HepG2 (cell line): ENCODE measurements at regions not wholly inside any gene's neighbourhood (a gene's known extent, or its start where the extent isn't known, plus 50 kb on each side); places are given as distances from the start of the nearest gene placed in this dataset.

Experiments
- MAZ ChIP-seq, 2 experiments: sonication (generic) in 1 of 2; formaldehyde crosslinking in 1 of 2; IDR thresholded peaks; 2 replicates each; pipeline versions ENCODE4 v1.5.0 to v1.6.1; 2012 to 2020; ENCODE audit warnings: low read depth in 2 of 2, mild to moderate bottlenecking in 2 of 2, borderline replicate concordance in 1 of 2, improper control_type of control experiment in 1 of 2, low read length in 1 of 2, missing genetic modification reagents in 1 of 2, moderate library complexity in 1 of 2
- NR3C1 ChIP-seq: sonication (generic); formaldehyde crosslinking; IDR thresholded peaks from 2 replicates; pipeline ENCODE4 v1.4.0; 2020; ENCODE audit warnings: missing genetic modification reagents
- TAF1 ChIP-seq: sonication (generic); formaldehyde crosslinking; IDR thresholded peaks from 2 replicates; pipeline ENCODE4 v1.4.0; 2020; ENCODE audit warnings: missing genetic modification reagents
- TF ChIP-seq, protein P1 (sequence below): sonication (generic); formaldehyde crosslinking; IDR thresholded peaks from 2 replicates; pipeline ENCODE4 v1.5.0; 2020; ENCODE audit warnings: mild to moderate bottlenecking, missing genetic modification reagents, moderate library complexity
- TF ChIP-seq, protein P2 (sequence below): sonication (generic); formaldehyde crosslinking; IDR thresholded peaks from 2 replicates; pipeline ENCODE4 v1.9.0; 2022; ENCODE audit warnings: missing genetic modification reagents, mild to moderate bottlenecking, borderline replicate concordance

DNA sequence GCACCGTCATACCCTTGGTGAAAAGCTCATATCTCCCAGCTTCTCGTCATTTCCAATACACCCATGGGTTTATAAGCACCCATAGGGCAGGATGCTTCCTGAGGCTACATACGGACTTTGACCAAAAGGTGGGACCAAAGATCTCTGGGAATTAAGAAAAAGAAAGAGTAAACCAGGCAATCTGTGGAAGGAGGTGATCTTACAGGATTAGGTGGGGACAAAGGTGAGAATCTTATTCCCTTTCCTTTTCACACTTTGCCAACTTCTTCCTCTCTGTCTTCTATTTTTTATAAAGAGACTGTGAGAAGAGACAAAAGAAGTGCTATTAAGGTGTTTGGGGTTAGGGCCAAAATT, 172.0 kb downstream of the DLEU7 start:
- TF ChIP-seq, protein P1, sequence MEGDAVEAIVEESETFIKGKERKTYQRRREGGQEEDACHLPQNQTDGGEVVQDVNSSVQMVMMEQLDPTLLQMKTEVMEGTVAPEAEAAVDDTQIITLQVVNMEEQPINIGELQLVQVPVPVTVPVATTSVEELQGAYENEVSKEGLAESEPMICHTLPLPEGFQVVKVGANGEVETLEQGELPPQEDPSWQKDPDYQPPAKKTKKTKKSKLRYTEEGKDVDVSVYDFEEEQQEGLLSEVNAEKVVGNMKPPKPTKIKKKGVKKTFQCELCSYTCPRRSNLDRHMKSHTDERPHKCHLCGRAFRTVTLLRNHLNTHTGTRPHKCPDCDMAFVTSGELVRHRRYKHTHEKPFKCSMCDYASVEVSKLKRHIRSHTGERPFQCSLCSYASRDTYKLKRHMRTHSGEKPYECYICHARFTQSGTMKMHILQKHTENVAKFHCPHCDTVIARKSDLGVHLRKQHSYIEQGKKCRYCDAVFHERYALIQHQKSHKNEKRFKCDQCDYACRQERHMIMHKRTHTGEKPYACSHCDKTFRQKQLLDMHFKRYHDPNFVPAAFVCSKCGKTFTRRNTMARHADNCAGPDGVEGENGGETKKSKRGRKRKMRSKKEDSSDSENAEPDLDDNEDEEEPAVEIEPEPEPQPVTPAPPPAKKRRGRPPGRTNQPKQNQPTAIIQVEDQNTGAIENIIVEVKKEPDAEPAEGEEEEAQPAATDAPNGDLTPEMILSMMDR (CRISPR knock-in tag): no peak
- TF ChIP-seq TAF1 (CRISPR knock-in tag): no peak
- TF ChIP-seq MAZ (IDR thresholded peaks at IDR 0.05; ENCODE audit: borderline replicate concordance, low read depth, low read length): no peak
- TF ChIP-seq MAZ (CRISPR knock-in tag; IDR thresholded peaks at IDR 0.05; ENCODE audit: low read depth): no peak
- no peak for TF ChIP-seq NR3C1 (CRISPR knock-in tag)
- TF ChIP-seq, protein P2, sequence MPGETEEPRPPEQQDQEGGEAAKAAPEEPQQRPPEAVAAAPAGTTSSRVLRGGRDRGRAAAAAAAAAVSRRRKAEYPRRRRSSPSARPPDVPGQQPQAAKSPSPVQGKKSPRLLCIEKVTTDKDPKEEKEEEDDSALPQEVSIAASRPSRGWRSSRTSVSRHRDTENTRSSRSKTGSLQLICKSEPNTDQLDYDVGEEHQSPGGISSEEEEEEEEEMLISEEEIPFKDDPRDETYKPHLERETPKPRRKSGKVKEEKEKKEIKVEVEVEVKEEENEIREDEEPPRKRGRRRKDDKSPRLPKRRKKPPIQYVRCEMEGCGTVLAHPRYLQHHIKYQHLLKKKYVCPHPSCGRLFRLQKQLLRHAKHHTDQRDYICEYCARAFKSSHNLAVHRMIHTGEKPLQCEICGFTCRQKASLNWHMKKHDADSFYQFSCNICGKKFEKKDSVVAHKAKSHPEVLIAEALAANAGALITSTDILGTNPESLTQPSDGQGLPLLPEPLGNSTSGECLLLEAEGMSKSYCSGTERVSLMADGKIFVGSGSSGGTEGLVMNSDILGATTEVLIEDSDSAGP (CRISPR knock-in tag): no peak
